Activated naive CD4-positive, alpha-beta T cell treated with anti-CD3 and anti-CD28 coated beads, Interleukin-2, amount 10 ng/mL, durations not matched to agents 7 days and 5 days (primary cell): ENCODE measurements at regions not wholly inside any gene's neighbourhood (a gene's known extent, or its start where the extent isn't known, plus 50 kb on each side); places are given as distances from the start of the nearest gene placed in this dataset.
"Not testable (repeated sequence)": the region's sequence is repeated elsewhere in the genome, so short reads cannot be mapped to it uniquely, and the experiment has no call there.

Source experiments
- CTCF ChIA-PET: fragments of 350-600 bp; sonication (Branson Sonifier 250); formaldehyde crosslinking; loops from one replicate; lab custom pipeline; 2021; ENCODE audit warnings: antibody characterized with exemption; lab: Charles Lee
- DNase-seq: peaks from one replicate; pipeline ENCODE4 v3.0.0-alpha.2; 2020
- H3K27ac Mint-ChIP-seq: one replicate; pipeline ENCODE4 v1.8.0; 2021; ENCODE audit warnings: mild to moderate bottlenecking, moderate library complexity, mixed read lengths
- H3K27me3 Mint-ChIP-seq: one replicate; pipeline ENCODE4 v1.8.0; 2021; ENCODE audit warnings: mild to moderate bottlenecking, mixed read lengths
- H3K36me3 Mint-ChIP-seq: one replicate; pipeline ENCODE4 v1.8.0; 2021; ENCODE audit warnings: mixed read lengths
- H3K4me1 Mint-ChIP-seq: one replicate; pipeline ENCODE4 v1.8.0; 2021; ENCODE audit warnings: mixed read lengths
- H3K4me3 Mint-ChIP-seq: one replicate; pipeline ENCODE4 v1.8.0; 2021; ENCODE audit warnings: mild to moderate bottlenecking, moderate library complexity, mixed read lengths
- H3K9me3 Mint-ChIP-seq: one replicate; pipeline ENCODE4 v1.8.0; 2021; ENCODE audit warnings: mixed read lengths

- H3K27me3 Mint-ChIP-seq = peaks cover 26% of the 10 kb centered on the region
- no peaks in the 10 kb centered on the region for H3K36me3 Mint-ChIP-seq
- no peak for DNase-seq
- H3K4me3 Mint-ChIP-seq = no peak overlapping the region
- no peaks in the 10 kb centered on the region for H3K4me1 Mint-ChIP-seq
- CTCF ChIA-PET = no interaction called here
- no peak overlapping the region for H3K27ac Mint-ChIP-seq
- H3K9me3 Mint-ChIP-seq = no peaks in the 10 kb centered on the region
Measured at GRCh38 chr2:97348265-97348664, 235.3 kb downstream of the ANKRD36 start.

GRCh38 chr2:97344937-97345336 is 232.0 kb downstream of the ANKRD36 start:
- DNase-seq, H3K4me3 Mint-ChIP-seq, H3K36me3 Mint-ChIP-seq, H3K9me3 Mint-ChIP-seq, H3K27ac Mint-ChIP-seq, H3K4me1 Mint-ChIP-seq, CTCF ChIA-PET: not testable (repeated sequence)
- peaks cover 11% of the 10 kb centered on the region for H3K27me3 Mint-ChIP-seq

- H3K27ac Mint-ChIP-seq, H3K4me1 Mint-ChIP-seq, H3K4me3 Mint-ChIP-seq, H3K9me3 Mint-ChIP-seq, DNase-seq, H3K27me3 Mint-ChIP-seq, CTCF ChIA-PET, H3K36me3 Mint-ChIP-seq: not testable (repeated sequence)
Measured at GRCh38 chr2:97333674-97334073, 220.7 kb downstream of the ANKRD36 start.

GRCh38 chr2:97332184-97332583 is 219.2 kb downstream of the ANKRD36 start:
- H3K4me3 Mint-ChIP-seq, H3K27ac Mint-ChIP-seq, CTCF ChIA-PET, H3K4me1 Mint-ChIP-seq, DNase-seq, H3K36me3 Mint-ChIP-seq, H3K9me3 Mint-ChIP-seq, H3K27me3 Mint-ChIP-seq: not testable (repeated sequence)

- H3K27ac Mint-ChIP-seq, H3K9me3 Mint-ChIP-seq, DNase-seq, H3K4me3 Mint-ChIP-seq, CTCF ChIA-PET, H3K36me3 Mint-ChIP-seq, H3K27me3 Mint-ChIP-seq, H3K4me1 Mint-ChIP-seq: not testable (repeated sequence)
Measured at GRCh38 chr2:97321936-97322713, 209.2 kb downstream of the ANKRD36 start.

- H3K27ac Mint-ChIP-seq, DNase-seq, H3K27me3 Mint-ChIP-seq, H3K4me1 Mint-ChIP-seq, H3K9me3 Mint-ChIP-seq, H3K36me3 Mint-ChIP-seq, H3K4me3 Mint-ChIP-seq, CTCF ChIA-PET: not testable (repeated sequence)
Measured at GRCh38 chr2:97315358-97315757, 202.4 kb downstream of the ANKRD36 start.

GRCh38 chr2:97312426-97312825 is 199.5 kb downstream of the ANKRD36 start:
- H3K27ac Mint-ChIP-seq, H3K36me3 Mint-ChIP-seq, H3K4me3 Mint-ChIP-seq, H3K4me1 Mint-ChIP-seq, CTCF ChIA-PET, H3K27me3 Mint-ChIP-seq, H3K9me3 Mint-ChIP-seq, DNase-seq: not testable (repeated sequence)

GRCh38 chr2:97305426-97305825 is 192.5 kb downstream of the ANKRD36 start:
- DNase-seq, H3K9me3 Mint-ChIP-seq, H3K4me3 Mint-ChIP-seq, H3K27ac Mint-ChIP-seq, H3K4me1 Mint-ChIP-seq, H3K36me3 Mint-ChIP-seq, CTCF ChIA-PET, H3K27me3 Mint-ChIP-seq: not testable (repeated sequence)

GRCh38 chr2:97302881-97303280 is 189.9 kb downstream of the ANKRD36 start:
- H3K27me3 Mint-ChIP-seq, H3K9me3 Mint-ChIP-seq, H3K36me3 Mint-ChIP-seq, DNase-seq, H3K4me1 Mint-ChIP-seq, H3K27ac Mint-ChIP-seq, H3K4me3 Mint-ChIP-seq, CTCF ChIA-PET: not testable (repeated sequence)

- H3K4me1 Mint-ChIP-seq, H3K4me3 Mint-ChIP-seq, H3K27ac Mint-ChIP-seq, H3K9me3 Mint-ChIP-seq, DNase-seq, H3K27me3 Mint-ChIP-seq, H3K36me3 Mint-ChIP-seq, CTCF ChIA-PET: not testable (repeated sequence)
Measured at GRCh38 chr2:97301771-97302170, 188.8 kb downstream of the ANKRD36 start.
